Epithelial cell of proximal tubule (primary cell): ENCODE measurements at regions not wholly inside any gene's neighbourhood (a gene's known extent, or its start where the extent isn't known, plus 50 kb on each side); places are given as distances from the start of the nearest gene placed in this dataset.

Experiments
- DNase-seq: peaks from one replicate; pipeline ENCODE4 v3.0.0-alpha.2; 2011; ENCODE audit warnings: low read depth
- H3K4me3 ChIP-seq: 2 replicates; pipeline ENCODE4 v1.5.1; 2011; ENCODE audit warnings: low read depth, mild to moderate bottlenecking, low read length
- CTCF ChIP-seq: conservative IDR thresholded peaks from 2 replicates; pipeline ENCODE4 v1.5.1; 2012; ENCODE audit warnings: low read depth, mild to moderate bottlenecking, low read length

GRCh38 chr4:157779081-157779480 lies 393.7 kb downstream of the GASK1B start:
- no peak for TF ChIP-seq CTCF

DNA sequence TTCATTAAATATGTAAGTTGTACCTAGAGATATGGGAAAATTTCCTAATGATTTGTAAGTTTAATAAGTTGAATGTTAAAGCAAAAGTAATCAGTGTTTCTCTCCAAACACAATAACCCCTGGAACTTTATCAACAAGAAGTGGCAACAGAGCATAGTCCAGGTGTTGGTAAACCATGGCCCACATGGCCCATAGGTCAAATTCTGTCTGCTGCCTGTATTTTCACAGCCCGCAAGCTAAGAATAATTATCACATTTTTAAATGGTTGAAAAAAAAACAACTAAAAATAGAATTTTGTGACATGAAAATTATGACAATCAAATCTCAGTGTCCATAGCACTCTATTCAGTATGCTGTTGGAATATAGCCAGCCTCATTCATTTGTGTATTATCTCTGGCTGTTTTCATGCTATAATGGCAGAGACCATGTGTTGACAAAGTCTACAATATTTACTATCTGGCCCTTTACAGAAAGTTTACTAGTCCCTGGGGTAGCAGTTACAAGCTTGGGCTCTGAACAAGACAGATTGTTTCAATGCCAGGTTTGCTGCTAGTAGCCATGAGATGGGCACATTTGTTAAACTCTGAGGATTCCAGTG lies 395.8 kb downstream of the GASK1B start:
- H3K4me3 ChIP-seq, result no peak overlapping the region
- DNase-seq, result no peak
- TF ChIP-seq CTCF, result no peak

More at GRCh38 chr4:157779081-157779480, 393.7 kb downstream of the GASK1B start:
- no peak overlapping the region for H3K4me3 ChIP-seq
- no peak for DNase-seq

- H3K4me3 ChIP-seq, result no peak overlapping the region
- DNase-seq, result no peak
- no peak for TF ChIP-seq CTCF
Measured at GRCh38 chr4:157775971-157776370, 396.9 kb downstream of the GASK1B start.

GRCh38 chr4:157772907-157773306 lies 399.9 kb downstream of the GASK1B start:
- no peak for DNase-seq
- TF ChIP-seq CTCF, result no peak
- no peak overlapping the region for H3K4me3 ChIP-seq

DNA sequence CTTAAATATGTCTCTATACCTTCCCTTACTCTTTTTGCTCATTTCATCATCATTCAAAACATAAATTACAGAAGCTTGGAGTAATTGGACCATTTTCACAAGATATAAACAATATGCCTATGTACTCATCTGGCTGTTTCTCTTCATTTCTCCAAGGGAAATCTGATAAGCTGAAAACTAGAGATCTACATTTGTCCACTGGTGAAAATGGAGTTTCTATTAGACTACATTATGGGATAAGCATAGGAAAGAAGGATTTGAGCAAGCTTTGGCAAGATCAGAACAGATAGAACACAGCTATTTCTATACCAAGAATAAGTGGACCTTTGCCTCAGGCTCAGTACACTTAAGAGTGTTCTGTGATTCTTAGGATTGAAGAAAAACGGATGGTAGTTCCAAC lies 404.4 kb downstream of the GASK1B start:
- TF ChIP-seq CTCF, result no peak
- H3K4me3 ChIP-seq, result no peak overlapping the region
- DNase-seq, result no peak

- no peak overlapping the region for H3K4me3 ChIP-seq
- no peak for TF ChIP-seq CTCF
Measured at GRCh38 chr4:157763490-157763889, 409.3 kb downstream of the GASK1B start.

GRCh38 chr4:157754410-157754809 lies 418.4 kb downstream of the GASK1B start:
- DNase-seq, result no peak
- no peak overlapping the region for H3K4me3 ChIP-seq
- TF ChIP-seq CTCF, result no peak

More at GRCh38 chr4:157763490-157763889, 409.3 kb downstream of the GASK1B start:
- no peak for DNase-seq
